ENCODE measurements at regions not wholly inside any gene's neighbourhood (a gene's known extent, or its start where the extent isn't known, plus 50 kb on each side); places are given as distances from the start of the nearest gene placed in this dataset.
A peak's percentile ranks its signal among the peaks of the same experiment; 100 is the strongest.

DNA sequence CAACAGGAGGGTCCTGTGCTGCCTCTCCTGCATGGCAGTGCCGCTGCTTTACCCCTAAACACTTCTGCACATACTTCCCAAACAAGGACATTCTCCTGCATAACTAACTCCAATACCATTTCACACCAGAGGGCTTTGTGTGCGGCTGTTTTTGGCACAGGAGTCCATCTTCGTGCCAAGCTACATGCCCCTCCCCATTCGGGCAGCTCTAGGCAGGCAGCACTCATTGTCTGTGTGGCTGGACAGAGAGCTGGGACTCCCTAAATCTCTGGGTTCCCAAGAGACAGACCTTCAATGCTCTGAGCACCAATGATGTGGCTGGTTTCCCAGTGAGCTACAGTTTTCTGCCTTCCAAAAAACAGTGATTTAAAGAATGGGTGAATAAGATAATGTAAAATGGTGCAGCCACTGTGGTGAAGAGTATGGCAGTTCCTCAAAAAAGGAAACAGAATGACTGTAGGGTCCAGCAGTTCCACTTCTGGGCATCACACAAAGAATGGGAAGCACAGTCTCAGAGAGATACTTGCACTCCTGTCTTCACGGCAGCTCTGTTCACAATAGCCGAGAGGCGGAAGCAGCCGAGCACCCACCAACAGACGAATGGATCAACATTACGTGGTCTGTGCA is 80.3 kb upstream of the DUSP22 start:
- Histone ChIP-seq H3K9me3 (ENCODE audit: control insufficient read depth in 2 of 2, low read length in 2 of 2) (no peaks in the 10 kb centered on the region), H3K36me3 (ENCODE audit: control insufficient read depth, insufficient read depth, low read length) (no peaks in the 10 kb centered on the region), H3K27me3 (ENCODE audit: control insufficient read depth, insufficient read depth, low read length) (no peaks in the 10 kb centered on the region), H3K4me3 (ENCODE audit: low read depth, low read length) (no peak overlapping the region), H3K4me1 (ENCODE audit: control insufficient read depth, insufficient read depth, low read length, poor library complexity, severe bottlenecking) (peaks cover 34% of the 10 kb centered on the region), H3K27ac (ENCODE audit: insufficient read depth, low read length, poor library complexity, severe bottlenecking) (no peak overlapping the region)
- no peaks in the 10 kb centered on the region for H3K9me3 Mint-ChIP-seq
- peaks cover 5% of the 10 kb centered on the region for H3K36me3 Mint-ChIP-seq
- ATAC-seq (ENCODE audit: low read depth in 2 of 2) (no peak), DNase-seq (no peak)
- H3K27me3 Mint-ChIP-seq, result no peaks in the 10 kb centered on the region
- peak overlapping the region in 1 of 4 donors; percentile 15 for H3K4me3 Mint-ChIP-seq
- H3K27ac Mint-ChIP-seq, result no peak overlapping the region
- peaks cover 6 to 48% (median 36%) of the 10 kb centered on the region in 4 donors for H3K4me1 Mint-ChIP-seq

DNA sequence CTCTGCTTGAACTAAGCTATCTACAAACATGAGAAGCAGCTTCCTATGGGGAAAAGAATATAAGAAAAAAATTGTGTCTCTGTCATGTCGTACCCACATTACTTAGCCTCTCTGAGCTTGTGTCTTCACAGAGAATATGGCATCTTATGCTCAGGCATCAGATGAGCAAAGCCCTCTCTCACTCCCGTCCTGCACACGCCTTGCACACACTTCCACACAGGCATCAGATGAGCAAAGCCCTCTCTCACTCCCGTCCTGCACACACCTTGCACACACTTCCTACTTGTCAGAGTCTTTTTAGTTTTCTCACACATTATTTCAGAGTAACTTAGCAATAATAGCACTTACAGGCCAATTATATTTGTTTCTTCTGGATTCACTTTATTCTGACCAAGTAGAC is 79.0 kb upstream of the DUSP22 start:
- Histone ChIP-seq H3K27ac (ENCODE audit: insufficient read depth, low read length, poor library complexity, severe bottlenecking) (no peak overlapping the region), H3K27me3 (ENCODE audit: control insufficient read depth, insufficient read depth, low read length) (no peaks in the 10 kb centered on the region), H3K36me3 (ENCODE audit: control insufficient read depth, insufficient read depth, low read length) (no peaks in the 10 kb centered on the region), H3K4me1 (ENCODE audit: control insufficient read depth, insufficient read depth, low read length, poor library complexity, severe bottlenecking) (peaks cover 36% of the 10 kb centered on the region), H3K4me3 (ENCODE audit: low read depth, low read length) (no peak overlapping the region), H3K9me3 (ENCODE audit: control insufficient read depth in 2 of 2, low read length in 2 of 2) (no peaks in the 10 kb centered on the region)
- Mint-ChIP-seq H3K27ac (no peak overlapping the region), H3K9me3 (no peaks in the 10 kb centered on the region), H3K4me1 (peaks cover 6 to 54% (median 39%) of the 10 kb centered on the region in 4 donors), H3K4me3 (peak overlapping the region in 1 of 4 donors; percentile 52), H3K27me3 (no peaks in the 10 kb centered on the region), H3K36me3 (peaks cover 5% of the 10 kb centered on the region)
- ATAC-seq (ENCODE audit: low read depth in 2 of 2), result no peak
- DNase-seq, result no peak

DNA sequence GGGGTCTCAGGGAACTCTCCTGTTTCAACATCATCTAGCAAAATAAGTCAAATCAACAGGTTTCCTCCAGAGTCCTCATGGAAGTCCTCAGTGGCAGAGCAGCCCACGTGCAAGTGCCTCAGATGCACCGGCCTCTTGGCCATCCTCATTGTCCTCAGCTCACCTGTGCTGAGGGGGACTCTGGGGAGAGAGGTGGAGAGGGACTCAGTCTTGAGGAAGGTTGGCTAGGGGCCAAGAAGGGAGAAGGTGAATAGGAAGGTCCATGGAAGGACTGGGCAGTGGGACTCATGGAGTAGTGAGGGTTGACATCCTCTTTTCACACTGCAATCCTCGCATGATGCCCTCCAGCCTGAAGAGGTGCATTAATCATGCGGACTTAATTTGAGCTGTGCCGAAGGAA is 77.9 kb upstream of the DUSP22 start:
- Histone ChIP-seq H3K9me3 (ENCODE audit: control insufficient read depth in 2 of 2, low read length in 2 of 2) (no peaks in the 10 kb centered on the region), H3K36me3 (ENCODE audit: control insufficient read depth, insufficient read depth, low read length) (no peaks in the 10 kb centered on the region), H3K27me3 (ENCODE audit: control insufficient read depth, insufficient read depth, low read length) (no peaks in the 10 kb centered on the region), H3K4me1 (ENCODE audit: control insufficient read depth, insufficient read depth, low read length, poor library complexity, severe bottlenecking) (peaks cover 27% of the 10 kb centered on the region), H3K27ac (ENCODE audit: insufficient read depth, low read length, poor library complexity, severe bottlenecking) (no peak overlapping the region), H3K4me3 (ENCODE audit: low read depth, low read length) (no peak overlapping the region)
- peaks cover 6 to 47% (median 33%) of the 10 kb centered on the region in 4 donors for H3K4me1 Mint-ChIP-seq
- no peaks in the 10 kb centered on the region for H3K27me3 Mint-ChIP-seq
- H3K9me3 Mint-ChIP-seq, result no peaks in the 10 kb centered on the region
- no peak overlapping the region for H3K27ac Mint-ChIP-seq
- ATAC-seq (ENCODE audit: low read depth in 2 of 2), result no peak
- H3K4me3 Mint-ChIP-seq, result no peak overlapping the region
- no peak for DNase-seq
- peaks cover 5% of the 10 kb centered on the region for H3K36me3 Mint-ChIP-seq

DNA sequence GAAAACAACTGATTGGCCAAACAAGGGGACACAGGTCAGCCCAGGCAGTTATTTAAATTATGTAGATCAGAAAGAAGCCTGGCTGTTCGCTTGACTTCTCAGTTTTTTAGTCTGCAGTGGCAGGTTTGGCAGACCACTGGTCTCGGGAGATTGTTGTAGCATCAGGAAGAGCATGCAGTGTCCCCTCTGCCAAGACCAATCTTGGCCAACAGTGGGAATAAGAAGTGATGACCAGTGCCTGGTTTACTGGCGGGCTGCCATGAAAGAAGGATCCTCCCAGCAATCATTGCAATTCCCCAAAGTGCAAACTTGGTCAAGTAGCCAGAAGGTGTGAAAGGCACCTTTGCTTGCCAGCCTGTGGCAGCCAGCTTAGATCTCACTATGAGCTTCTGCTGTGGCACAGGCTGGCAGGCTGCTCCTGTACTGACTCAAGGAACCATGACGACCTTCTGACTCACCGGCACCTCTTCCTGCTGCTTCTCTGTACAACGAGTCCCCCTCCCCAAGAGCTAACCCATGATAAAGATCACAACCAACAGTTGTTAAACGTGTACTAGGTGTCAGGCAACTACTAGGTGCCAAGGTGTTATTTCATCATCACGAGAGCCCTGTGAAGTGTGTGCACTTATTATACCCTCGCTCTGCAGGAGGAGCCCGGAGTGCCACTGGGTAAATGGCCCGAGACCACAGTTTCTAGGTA is 76.8 kb upstream of the DUSP22 start:
- H3K36me3 ChIP-seq (ENCODE audit: control insufficient read depth, insufficient read depth, low read length), result no peaks in the 10 kb centered on the region
- Mint-ChIP-seq H3K27ac (peak overlapping the region in 2 of 3 donors; percentile 64 to 77), H3K4me3 (peak overlapping the region in 2 of 4 donors; percentile 7), H3K4me1 (peaks cover 6 to 37% (median 23%) of the 10 kb centered on the region in 4 donors), H3K36me3 (peaks cover 5% of the 10 kb centered on the region), H3K27me3 (no peaks in the 10 kb centered on the region), H3K9me3 (no peaks in the 10 kb centered on the region)
- peak; percentile 93 to 96 for ATAC-seq (ENCODE audit: low read depth in 2 of 2)
- no peaks in the 10 kb centered on the region for H3K27me3 ChIP-seq (ENCODE audit: control insufficient read depth, insufficient read depth, low read length)
- no peak overlapping the region for H3K27ac ChIP-seq (ENCODE audit: insufficient read depth, low read length, poor library complexity, severe bottlenecking)
- no peaks in the 10 kb centered on the region for H3K9me3 ChIP-seq (ENCODE audit: control insufficient read depth in 2 of 2, low read length in 2 of 2)
- peak in 2 of 3 donors; percentile 28 to 86 for DNase-seq
- H3K4me3 ChIP-seq (ENCODE audit: low read depth, low read length), result no peak overlapping the region
- peaks cover 18% of the 10 kb centered on the region for H3K4me1 ChIP-seq (ENCODE audit: control insufficient read depth, insufficient read depth, low read length, poor library complexity, severe bottlenecking)

DNA sequence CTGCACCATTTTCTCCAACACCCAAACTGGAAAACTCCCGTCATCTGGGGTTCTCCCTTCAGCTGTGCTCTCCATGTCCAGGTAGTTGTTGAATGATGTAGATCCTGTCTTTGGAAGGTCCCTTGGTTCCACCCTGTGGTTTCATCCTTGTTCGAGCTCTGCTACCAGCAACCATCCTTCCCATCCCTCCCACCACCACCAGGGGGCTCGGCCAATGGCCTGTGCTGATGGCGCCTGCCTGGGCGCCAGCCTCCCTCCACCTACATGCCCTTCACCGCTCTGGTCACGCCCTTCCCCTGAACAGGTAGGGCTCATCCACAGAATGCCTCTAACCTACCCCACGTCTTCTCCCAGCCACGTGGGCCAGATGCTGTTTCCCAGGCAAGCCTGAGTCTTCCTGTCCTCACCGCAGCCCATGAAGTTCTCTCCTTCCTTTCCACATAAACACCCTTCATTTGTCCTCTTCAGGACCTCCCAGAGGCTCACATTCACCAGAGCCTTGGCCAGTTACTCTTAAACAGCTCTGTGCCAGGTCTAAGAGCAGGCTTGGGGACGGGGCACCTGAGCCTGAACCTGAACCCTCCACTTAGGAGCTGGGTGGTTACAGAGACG is 75.1 kb upstream of the DUSP22 start:
- H3K36me3 ChIP-seq (ENCODE audit: control insufficient read depth, insufficient read depth, low read length), result no peaks in the 10 kb centered on the region

DNA sequence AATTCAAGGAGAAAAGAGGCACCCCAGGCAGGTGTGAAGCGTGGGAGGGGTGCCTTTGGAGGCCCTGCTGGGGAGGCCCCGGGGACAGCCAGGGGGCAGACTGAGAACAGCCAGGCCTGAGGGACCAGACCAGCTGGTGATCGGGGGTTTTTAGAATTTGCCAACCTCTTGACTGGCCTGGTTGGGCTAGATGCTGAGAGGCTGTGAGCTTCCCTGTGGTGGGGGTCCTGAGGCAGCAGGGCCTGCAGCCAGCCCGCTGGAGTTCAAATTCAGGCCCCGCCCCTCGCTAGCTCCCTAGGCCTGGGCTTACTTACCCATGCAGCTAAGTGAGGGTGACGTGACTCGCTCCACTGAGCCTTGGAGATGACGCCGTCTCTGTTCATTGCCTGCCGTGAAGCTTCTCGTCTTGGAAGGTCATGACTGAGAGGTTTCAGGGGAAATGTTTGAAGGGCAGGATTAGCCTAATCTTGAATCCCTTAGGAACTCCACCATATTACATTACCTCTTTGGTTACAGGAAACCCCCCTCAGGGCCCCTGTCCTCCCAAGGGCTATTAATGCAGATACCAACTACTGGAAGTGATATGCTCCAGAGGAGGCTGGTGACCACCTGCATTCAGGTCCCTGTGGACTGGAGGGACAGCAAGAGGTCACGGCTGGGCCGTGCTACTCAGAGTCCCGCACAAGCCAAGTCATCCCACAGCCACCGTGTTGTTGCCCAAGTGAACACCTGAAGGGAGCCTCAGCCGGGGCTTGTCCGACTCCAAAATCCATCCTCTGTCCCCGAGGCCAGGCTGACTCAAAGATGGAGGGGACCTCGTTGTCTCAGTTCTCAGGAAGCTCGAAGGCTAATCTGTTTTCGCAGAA is 73.9 kb upstream of the DUSP22 start:
- H3K4me3 ChIP-seq (ENCODE audit: low read depth, low read length), result no peak overlapping the region
- Mint-ChIP-seq H3K4me1 (peaks cover 14 to 50% (median 39%) of the 10 kb centered on the region in 4 donors), H3K4me3 (no peak overlapping the region), H3K27ac (peak overlapping the region in 1 of 3 donors; percentile 58), H3K36me3 (peaks cover 4% of the 10 kb centered on the region), H3K9me3 (no peaks in the 10 kb centered on the region), H3K27me3 (no peaks in the 10 kb centered on the region)
- no peaks in the 10 kb centered on the region for H3K36me3 ChIP-seq (ENCODE audit: control insufficient read depth, insufficient read depth, low read length)
- no peaks in the 10 kb centered on the region for H3K27me3 ChIP-seq (ENCODE audit: control insufficient read depth, insufficient read depth, low read length)
- no peak for ATAC-seq (ENCODE audit: low read depth in 2 of 2)
- peaks cover 35% of the 10 kb centered on the region for H3K4me1 ChIP-seq (ENCODE audit: control insufficient read depth, insufficient read depth, low read length, poor library complexity, severe bottlenecking)
- no peak overlapping the region for H3K27ac ChIP-seq (ENCODE audit: insufficient read depth, low read length, poor library complexity, severe bottlenecking)
- H3K9me3 ChIP-seq (ENCODE audit: control insufficient read depth in 2 of 2, low read length in 2 of 2), result no peaks in the 10 kb centered on the region
- no peak for DNase-seq

More for the DNA sequence above, 75.1 kb upstream of the DUSP22 start:
- H3K27me3 ChIP-seq (ENCODE audit: control insufficient read depth, insufficient read depth, low read length), result no peaks in the 10 kb centered on the region
- H3K36me3 Mint-ChIP-seq, result peaks cover 5% of the 10 kb centered on the region
- ATAC-seq (ENCODE audit: low read depth in 2 of 2) (no peak), DNase-seq (peak in 1 of 3 donors; percentile 46)
- no peaks in the 10 kb centered on the region for H3K9me3 Mint-ChIP-seq
- H3K27me3 Mint-ChIP-seq, result no peaks in the 10 kb centered on the region
- H3K9me3 ChIP-seq (ENCODE audit: control insufficient read depth in 2 of 2, low read length in 2 of 2), result no peaks in the 10 kb centered on the region
- H3K4me3 ChIP-seq (ENCODE audit: low read depth, low read length), result no peak overlapping the region
- H3K4me1 Mint-ChIP-seq, result peaks cover 14 to 45% (median 34%) of the 10 kb centered on the region in 4 donors
- H3K4me1 ChIP-seq (ENCODE audit: control insufficient read depth, insufficient read depth, low read length, poor library complexity, severe bottlenecking), result peaks cover 29% of the 10 kb centered on the region
- peak overlapping the region in 2 of 3 donors; percentile 34 to 86 for H3K27ac Mint-ChIP-seq
- H3K4me3 Mint-ChIP-seq, result no peak overlapping the region
- no peak overlapping the region for H3K27ac ChIP-seq (ENCODE audit: insufficient read depth, low read length, poor library complexity, severe bottlenecking)

DNA sequence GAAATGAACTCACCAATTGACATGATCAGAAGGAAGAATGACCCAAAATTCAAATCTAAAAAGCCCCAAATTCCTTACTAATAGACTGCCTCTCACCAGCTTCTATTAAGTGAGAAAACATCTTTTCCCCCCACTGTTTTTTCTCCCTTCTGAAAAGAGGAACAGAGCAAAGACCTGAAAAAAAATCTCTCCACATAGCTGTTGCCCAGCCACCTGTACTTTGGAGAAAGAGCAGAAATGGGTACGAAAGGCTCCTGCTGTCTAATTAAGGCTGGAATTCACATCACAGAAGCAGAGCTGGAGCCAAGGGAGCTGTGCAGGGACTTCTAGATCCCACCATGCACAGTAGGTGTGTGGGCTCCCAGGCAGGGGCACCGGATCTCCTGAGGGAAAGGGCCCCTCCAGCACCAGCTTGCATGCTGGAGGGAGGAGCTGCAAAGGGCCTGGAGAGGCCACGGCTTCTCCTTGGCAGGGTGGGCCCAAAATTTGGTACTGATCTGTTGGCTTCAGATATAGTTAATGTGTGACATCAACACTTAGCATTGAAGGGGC is 73.2 kb upstream of the DUSP22 start:
- ATAC-seq (ENCODE audit: low read depth in 2 of 2), result no peak
- DNase-seq, result no peak
- Histone ChIP-seq H3K27ac (ENCODE audit: insufficient read depth, low read length, poor library complexity, severe bottlenecking) (no peak overlapping the region), H3K4me1 (ENCODE audit: control insufficient read depth, insufficient read depth, low read length, poor library complexity, severe bottlenecking) (peaks cover 35% of the 10 kb centered on the region), H3K27me3 (ENCODE audit: control insufficient read depth, insufficient read depth, low read length) (no peaks in the 10 kb centered on the region), H3K9me3 (ENCODE audit: control insufficient read depth in 2 of 2, low read length in 2 of 2) (no peaks in the 10 kb centered on the region), H3K36me3 (ENCODE audit: control insufficient read depth, insufficient read depth, low read length) (no peaks in the 10 kb centered on the region), H3K4me3 (ENCODE audit: low read depth, low read length) (no peak overlapping the region)
- Mint-ChIP-seq H3K36me3 (no peaks in the 10 kb centered on the region), H3K27ac (peak overlapping the region in 1 of 3 donors; percentile 8), H3K9me3 (no peaks in the 10 kb centered on the region), H3K27me3 (no peaks in the 10 kb centered on the region), H3K4me1 (peaks cover 14 to 56% (median 43%) of the 10 kb centered on the region in 4 donors), H3K4me3 (no peak overlapping the region)
